HL-60 (cell line): ENCODE measurements at regions not wholly inside any gene's neighbourhood (a gene's known extent, or its start where the extent isn't known, plus 50 kb on each side); places are given as distances from the start of the nearest gene placed in this dataset.

Experiments
- CTCF ChIP-seq: IDR thresholded peaks from one replicate; pipeline ENCODE4 v1.5.1; 2011; ENCODE audit warnings: low read length, control low read depth, inconsistent platforms; ENCODE audit not compliant: insufficient read depth
- GABPA ChIP-seq: IDR thresholded peaks from 2 replicates; pipeline ENCODE4 v1.6.1; 2012; ENCODE audit warnings: low read depth
- POLR2AphosphoS5 ChIP-seq: IDR thresholded peaks from 2 replicates; pipeline ENCODE4 v1.6.1; 2012; ENCODE audit warnings: low read depth
- SPI1 ChIP-seq: IDR thresholded peaks from 2 replicates; pipeline ENCODE4 v1.6.1; 2012; ENCODE audit warnings: low read depth, mild to moderate bottlenecking, borderline replicate concordance
- TF ChIP-seq, protein P1 (sequence below): IDR thresholded peaks from 2 replicates; pipeline ENCODE4 v1.6.1; 2012; ENCODE audit warnings: low read depth; ENCODE audit not compliant: insufficient replicate concordance

DNA sequence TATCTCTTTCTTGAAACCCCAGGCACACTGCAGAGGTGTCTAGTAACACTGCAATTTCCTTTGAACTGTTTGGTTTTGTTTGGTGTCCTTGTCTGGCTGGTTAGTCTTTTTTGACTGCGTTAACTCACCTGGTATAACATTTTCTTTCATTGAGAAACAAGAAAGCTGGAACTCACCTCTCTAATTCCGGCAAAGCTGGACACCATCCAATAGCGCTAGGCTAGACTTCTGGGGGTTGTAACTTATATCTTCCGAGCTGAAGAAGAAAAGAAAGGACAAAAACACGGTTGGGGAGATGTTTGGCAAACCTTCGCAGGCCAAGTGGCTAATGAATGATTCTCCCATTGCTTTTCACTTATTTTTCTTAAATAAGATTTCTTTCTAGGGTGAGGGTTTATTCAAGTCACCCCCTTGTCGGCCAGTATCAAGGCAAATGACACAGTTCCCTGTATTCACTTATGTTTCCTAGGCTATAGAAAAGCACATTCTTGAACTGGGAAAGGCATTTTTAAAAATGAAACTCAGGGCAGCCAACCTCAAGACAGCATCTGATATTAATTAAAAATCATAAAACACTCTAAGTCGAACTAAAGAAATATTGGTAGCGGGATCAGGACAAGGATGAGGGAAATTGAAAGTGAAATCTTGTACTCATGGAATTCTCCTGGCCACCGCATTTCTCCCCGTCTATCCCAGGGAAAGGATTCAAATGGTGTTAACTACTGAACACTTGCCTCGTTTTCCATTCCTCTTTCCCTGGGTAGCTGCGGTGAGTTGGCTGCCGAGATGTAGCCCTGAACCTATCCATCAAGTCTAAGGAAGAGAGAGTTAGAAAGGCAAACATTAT lies 95.9 kb upstream of the ZFHX3 start:
- TF ChIP-seq CTCF (no peak), POLR2AphosphoS5 (no peak), SPI1 (no peak), GABPA (no peak)
- TF ChIP-seq, protein P1, sequence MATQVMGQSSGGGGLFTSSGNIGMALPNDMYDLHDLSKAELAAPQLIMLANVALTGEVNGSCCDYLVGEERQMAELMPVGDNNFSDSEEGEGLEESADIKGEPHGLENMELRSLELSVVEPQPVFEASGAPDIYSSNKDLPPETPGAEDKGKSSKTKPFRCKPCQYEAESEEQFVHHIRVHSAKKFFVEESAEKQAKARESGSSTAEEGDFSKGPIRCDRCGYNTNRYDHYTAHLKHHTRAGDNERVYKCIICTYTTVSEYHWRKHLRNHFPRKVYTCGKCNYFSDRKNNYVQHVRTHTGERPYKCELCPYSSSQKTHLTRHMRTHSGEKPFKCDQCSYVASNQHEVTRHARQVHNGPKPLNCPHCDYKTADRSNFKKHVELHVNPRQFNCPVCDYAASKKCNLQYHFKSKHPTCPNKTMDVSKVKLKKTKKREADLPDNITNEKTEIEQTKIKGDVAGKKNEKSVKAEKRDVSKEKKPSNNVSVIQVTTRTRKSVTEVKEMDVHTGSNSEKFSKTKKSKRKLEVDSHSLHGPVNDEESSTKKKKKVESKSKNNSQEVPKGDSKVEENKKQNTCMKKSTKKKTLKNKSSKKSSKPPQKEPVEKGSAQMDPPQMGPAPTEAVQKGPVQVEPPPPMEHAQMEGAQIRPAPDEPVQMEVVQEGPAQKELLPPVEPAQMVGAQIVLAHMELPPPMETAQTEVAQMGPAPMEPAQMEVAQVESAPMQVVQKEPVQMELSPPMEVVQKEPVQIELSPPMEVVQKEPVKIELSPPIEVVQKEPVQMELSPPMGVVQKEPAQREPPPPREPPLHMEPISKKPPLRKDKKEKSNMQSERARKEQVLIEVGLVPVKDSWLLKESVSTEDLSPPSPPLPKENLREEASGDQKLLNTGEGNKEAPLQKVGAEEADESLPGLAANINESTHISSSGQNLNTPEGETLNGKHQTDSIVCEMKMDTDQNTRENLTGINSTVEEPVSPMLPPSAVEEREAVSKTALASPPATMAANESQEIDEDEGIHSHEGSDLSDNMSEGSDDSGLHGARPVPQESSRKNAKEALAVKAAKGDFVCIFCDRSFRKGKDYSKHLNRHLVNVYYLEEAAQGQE: no peak
